H9 (cell line): ENCODE measurements at regions not wholly inside any gene's neighbourhood (a gene's known extent, or its start where the extent isn't known, plus 50 kb on each side); places are given as distances from the start of the nearest gene placed in this dataset.

ENCODE experiments used
- DNase-seq: peaks from one replicate; pipeline ENCODE4 v3.0.0-alpha.2; 2017
- H2AFZ ChIP-seq: one replicate; pipeline ENCODE4 v1.6.1; 2013; ENCODE audit warnings: mild to moderate bottlenecking, low read length, control low read depth, moderate library complexity
- H2AK5ac ChIP-seq: 2 replicates; pipeline ENCODE4 v1.6.1; 2013; ENCODE audit warnings: low read length, control low read depth, mixed read lengths; ENCODE audit not compliant: insufficient read length
- H2BK120ac ChIP-seq: one replicate; pipeline ENCODE4 v1.6.1; 2013; ENCODE audit warnings: low read depth, mild to moderate bottlenecking, low read length, control low read depth, inconsistent platforms; ENCODE audit not compliant: poor library complexity, severe bottlenecking
- H2BK12ac ChIP-seq: 2 replicates; pipeline ENCODE4 v1.6.1; 2013; ENCODE audit warnings: low read length, control low read depth, mixed read lengths, low read depth; ENCODE audit not compliant: insufficient read length
- H2BK15ac ChIP-seq: 2 replicates; pipeline ENCODE4 v1.6.1; 2013; ENCODE audit warnings: low read depth, low read length, control low read depth
- H2BK20ac ChIP-seq: one replicate; pipeline ENCODE4 v1.6.1; 2013; ENCODE audit warnings: low read depth, mild to moderate bottlenecking, low read length, control low read depth, inconsistent platforms; ENCODE audit not compliant: poor library complexity, severe bottlenecking
- H2BK5ac ChIP-seq: 2 replicates; pipeline ENCODE4 v1.6.1; 2013; ENCODE audit warnings: low read length, control low read depth, mixed read lengths; ENCODE audit not compliant: insufficient read length
- H3K14ac ChIP-seq: 2 replicates; pipeline ENCODE4 v1.6.1; 2013; ENCODE audit warnings: low read length, control low read depth; ENCODE audit not compliant: insufficient read depth
- H3K18ac ChIP-seq: 2 replicates; pipeline ENCODE4 v1.6.1; 2013; ENCODE audit warnings: low read depth, mild to moderate bottlenecking, mixed read lengths, low read length, control low read depth; ENCODE audit not compliant: insufficient read length
- H3K23ac ChIP-seq: 2 replicates; pipeline ENCODE4 v1.6.1; 2013; ENCODE audit warnings: low read length, control low read depth, mixed read lengths, low read depth; ENCODE audit not compliant: insufficient read length
- H3K23me2 ChIP-seq: 2 replicates; pipeline ENCODE4 v1.6.1; 2013; ENCODE audit warnings: low read depth, mild to moderate bottlenecking, mixed read lengths, low read length, control low read depth; ENCODE audit not compliant: insufficient read length, poor library complexity, severe bottlenecking
- H3K27ac ChIP-seq: 2 replicates; pipeline ENCODE4 v1.5.1; 2013; ENCODE audit warnings: low read length, control low read depth, mixed read lengths, low read depth; ENCODE audit not compliant: insufficient read length
- H3K27me3 ChIP-seq: 2 replicates; pipeline ENCODE4 v1.6.1; 2013; ENCODE audit warnings: low read length, control low read depth, inconsistent platforms; ENCODE audit not compliant: insufficient read depth
- H3K4ac ChIP-seq: 2 replicates; pipeline ENCODE4 v1.6.1; 2013; ENCODE audit warnings: low read depth, mild to moderate bottlenecking, control low read depth, inconsistent platforms, low read length, moderate library complexity
- H3K4me1 ChIP-seq: 2 replicates; pipeline ENCODE4 v1.6.1; 2013; ENCODE audit warnings: low read length, control low read depth, inconsistent platforms; ENCODE audit not compliant: insufficient read depth
- H3K4me2 ChIP-seq: 2 replicates; pipeline ENCODE4 v1.6.1; 2013; ENCODE audit warnings: low read length, control low read depth, mixed read lengths; ENCODE audit not compliant: insufficient read length, insufficient read depth
- H3K56ac ChIP-seq: 2 replicates; pipeline ENCODE4 v1.6.1; 2013; ENCODE audit warnings: low read depth, mild to moderate bottlenecking, mixed read lengths, low read length, control low read depth; ENCODE audit not compliant: insufficient read length
- H3K79me1 ChIP-seq: 2 replicates; pipeline ENCODE4 v1.6.1; 2013; ENCODE audit warnings: low read depth, mild to moderate bottlenecking, moderate library complexity, low read length, control low read depth, inconsistent platforms; ENCODE audit not compliant: insufficient read depth, poor library complexity, severe bottlenecking
- H3K79me2 ChIP-seq: 2 replicates; pipeline ENCODE4 v1.6.1; 2013; ENCODE audit warnings: low read length, control low read depth, inconsistent platforms; ENCODE audit not compliant: insufficient read depth
- H3K9ac ChIP-seq: 2 replicates; pipeline ENCODE4 v1.6.1; 2013; ENCODE audit warnings: low read length, control low read depth, mixed read lengths; ENCODE audit not compliant: insufficient read length; ENCODE audit errors: extremely low read depth
- H3K9me3 ChIP-seq: one replicate; pipeline ENCODE4 v1.6.1; 2013; ENCODE audit warnings: low read depth, low read length, inconsistent platforms; ENCODE audit not compliant: control insufficient read depth
- H3T11ph ChIP-seq: one replicate; pipeline ENCODE4 v1.6.1; 2013; ENCODE audit warnings: mild to moderate bottlenecking, low read length, control low read depth, inconsistent platforms
- H4K20me1 ChIP-seq: one replicate; pipeline ENCODE4 v1.6.1; 2013; ENCODE audit not compliant: control insufficient read depth, insufficient read length, insufficient read depth
- H4K5ac ChIP-seq: 2 replicates; pipeline ENCODE4 v1.6.1; 2013; ENCODE audit warnings: low read depth, mild to moderate bottlenecking, mixed read lengths, low read length, control low read depth; ENCODE audit not compliant: insufficient read length
- H4K8ac ChIP-seq: replicated peaks from 2 replicates; pipeline ENCODE4 v1.6.1; 2013; ENCODE audit warnings: low read length, control low read depth, mixed read lengths, low read depth; ENCODE audit not compliant: insufficient read length
- H4K91ac ChIP-seq: 2 replicates; pipeline ENCODE4 v1.6.1; 2013; ENCODE audit warnings: low read depth, mild to moderate bottlenecking, moderate library complexity, mixed read lengths, low read length, control low read depth; ENCODE audit not compliant: insufficient read length
- H3K27ac Mint-ChIP-seq, 3 experiments: 2 replicates in 2 of 3; 3 replicates in 1 of 3; pipeline ENCODE4 v1.8.0; 2020 to 2021; ENCODE audit warnings: mixed read lengths in 3 of 3, mild to moderate bottlenecking in 1 of 3, moderate library complexity in 1 of 3
- H3K27me3 Mint-ChIP-seq: 2 replicates; pipeline ENCODE4 v1.8.0; 2021; ENCODE audit warnings: low read depth, mild to moderate bottlenecking, moderate library complexity, mixed read lengths
- H3K36me3 Mint-ChIP-seq, 3 experiments: 2 replicates in 2 of 3; 3 replicates in 1 of 3; pipeline ENCODE4 v1.8.0; 2020 to 2021; ENCODE audit warnings: low read depth in 3 of 3, mixed read lengths in 3 of 3; ENCODE audit not compliant: insufficient read depth in 1 of 3
- H3K4me1 Mint-ChIP-seq, 2 experiments: 2 replicates each; pipeline ENCODE4 v1.8.0; 2020; ENCODE audit warnings: mixed read lengths in 2 of 2
- H3K4me3 Mint-ChIP-seq, 2 experiments: 2 replicates in 1 of 2; 3 replicates in 1 of 2; pipeline ENCODE4 v1.8.0; 2020 to 2021; ENCODE audit warnings: mild to moderate bottlenecking in 2 of 2, mixed read lengths in 2 of 2, moderate library complexity in 1 of 2
- H3K9me3 Mint-ChIP-seq, 2 experiments: 2 replicates in 1 of 2; 3 replicates in 1 of 2; pipeline ENCODE4 v1.8.0; 2020; ENCODE audit warnings: mild to moderate bottlenecking in 2 of 2, mixed read lengths in 2 of 2, moderate library complexity in 1 of 2
- CTCF ChIP-seq: fragments of 200-600 bp; sonication (generic); conservative IDR thresholded peaks from 3 replicates; pipeline ENCODE4 v1.8.0; 2021; ENCODE audit warnings: antibody characterized with exemption, mild to moderate bottlenecking
- WGBS: extraction: QIAGEN DNeasy Blood & Tissue Kit; methylation state at CpG from one replicate; pipeline ENCODE4 v1.1.7; 2013; ENCODE audit warnings: missing lambda C conversion rate, low lambda C conversion rate, mixed read lengths; ENCODE audit not compliant: insufficient read length; ENCODE audit errors: extremely low coverage; 5-methylcytosine and 5-hydroxymethylcytosine counted together

- no peak overlapping the region for H3K27ac ChIP-seq
- no peak overlapping the region for H3K4me2 ChIP-seq
- DNase-seq = no peak
- H3T11ph ChIP-seq = no peak overlapping the region
- H2BK12ac ChIP-seq = no peak overlapping the region
- no peak overlapping the region for H3K56ac ChIP-seq
- H3K14ac ChIP-seq = no peak overlapping the region
- no peak overlapping the region for H4K5ac ChIP-seq
- H2BK120ac ChIP-seq = no peak overlapping the region
- H3K4me3 Mint-ChIP-seq = no peak overlapping the region
- no peak overlapping the region for H3K18ac ChIP-seq
- no peak overlapping the region for H4K91ac ChIP-seq
- no peaks in the 10 kb centered on the region for H3K36me3 Mint-ChIP-seq
- H2BK20ac ChIP-seq = no peak overlapping the region
- H2BK15ac ChIP-seq = no peak overlapping the region
- H3K9ac ChIP-seq = no peak overlapping the region
- H4K8ac ChIP-seq = no peak overlapping the region
- H3K4ac ChIP-seq = no peak overlapping the region
- no peak overlapping the region for H2BK5ac ChIP-seq
- H3K9me3 ChIP-seq = no peaks in the 10 kb centered on the region
- peaks cover 2 to 12% of the 10 kb centered on the region in 2 experiments; a peak in 3 of 4 replicates for H3K4me1 Mint-ChIP-seq
- H3K79me2 ChIP-seq = no peaks in the 10 kb centered on the region; the same call in 1 of the 2 replicates
- no peaks in the 10 kb centered on the region for H3K79me1 ChIP-seq
- H2AK5ac ChIP-seq = no peak overlapping the region
- H3K9me3 Mint-ChIP-seq = no peaks in the 10 kb centered on the region
- WGBS = no CpG with 5 or more reads among the region's 2 CpGs
- TF ChIP-seq CTCF = no peak
- H2AFZ ChIP-seq = no peak overlapping the region
- H3K27me3 Mint-ChIP-seq = peaks cover 1% of the 10 kb centered on the region; the same call in 1 of the 2 replicates
- no peaks in the 10 kb centered on the region for H3K23me2 ChIP-seq
- no peaks in the 10 kb centered on the region for H4K20me1 ChIP-seq
- no peaks in the 10 kb centered on the region for H3K4me1 ChIP-seq
- peak overlapping the region in 1 of 3 experiments; percentile 24; a peak in 1 of 7 replicates for H3K27ac Mint-ChIP-seq
- H3K27me3 ChIP-seq = no peaks in the 10 kb centered on the region; the same call in 1 of the 2 replicates
- H3K23ac ChIP-seq = no peak overlapping the region
Observed at GRCh38 chr7:35483568-35483967, 211.4 kb downstream of the HERPUD2 start.
